Endothelial cell of umbilical vein (primary cell): ENCODE measurements at regions not wholly inside any gene's neighbourhood (a gene's known extent, or its start where the extent isn't known, plus 50 kb on each side); places are given as distances from the start of the nearest gene placed in this dataset.

ENCODE experiments used
- CTCF ChIP-seq, 2 donors: IDR thresholded peaks; 1 replicate in 1 of 2; 2 replicates in 1 of 2; pipeline ENCODE4 v1.5.1; 2011; ENCODE audit warnings: low read length in 2 of 2, mild to moderate bottlenecking in 2 of 2, moderate library complexity in 2 of 2, control low read depth in 1 of 2, inconsistent platforms in 1 of 2, low read depth in 1 of 2; ENCODE audit not compliant: insufficient read depth in 1 of 2; ENCODE audit errors: extremely low read depth in 1 of 2
- EZH2 ChIP-seq: IDR thresholded peaks from 2 replicates; pipeline ENCODE4 v1.6.1; 2012; ENCODE audit warnings: borderline replicate concordance, low read depth, mild to moderate bottlenecking, moderate library complexity, low read length, inconsistent platforms; ENCODE audit not compliant: severe bottlenecking
- FOS ChIP-seq: IDR thresholded peaks from 2 replicates; pipeline ENCODE4 v1.6.1; 2011; ENCODE audit warnings: mild to moderate bottlenecking, low read length, moderate library complexity, borderline replicate concordance; ENCODE audit not compliant: insufficient read depth
- JUN ChIP-seq: IDR thresholded peaks from 2 replicates; pipeline ENCODE4 v1.6.1; 2011; ENCODE audit warnings: borderline replicate concordance, low read depth; ENCODE audit not compliant: insufficient read length, insufficient read depth
- MAX ChIP-seq: IDR thresholded peaks from 2 replicates; pipeline ENCODE4 v1.6.1; 2011; ENCODE audit not compliant: insufficient read depth, insufficient read length
- POLR2A ChIP-seq: IDR thresholded peaks from 2 replicates; pipeline ENCODE4 v1.6.1; 2012; ENCODE audit warnings: low read depth, mild to moderate bottlenecking, control low read depth, low read length
- POLR2AphosphoS5 ChIP-seq: IDR thresholded peaks from 2 replicates; pipeline ENCODE4 v1.6.1; 2012; ENCODE audit warnings: low read depth, mild to moderate bottlenecking, control low read depth, low read length, moderate library complexity; ENCODE audit not compliant: insufficient read depth

GRCh38 chr12:112575559-112576067 lies 156.9 kb downstream of the PTPN11 start:
- no peak for TF ChIP-seq POLR2A
- no peak for TF ChIP-seq CTCF (IDR thresholded peaks at IDR 0.05; ENCODE audit: extremely low read depth in 1 of 2, insufficient read depth in 1 of 2, low read depth in 1 of 2, low read length in 2 of 2)
- TF ChIP-seq EZH2, result peak; percentile 37
- no peak for TF ChIP-seq JUN
- TF ChIP-seq MAX, result no peak
- no peak for TF ChIP-seq POLR2AphosphoS5
- no peak for TF ChIP-seq FOS
